ENCODE measurements at regions not wholly inside any gene's neighbourhood (a gene's known extent, or its start where the extent isn't known, plus 50 kb on each side); places are given as distances from the start of the nearest gene placed in this dataset.

DNA sequence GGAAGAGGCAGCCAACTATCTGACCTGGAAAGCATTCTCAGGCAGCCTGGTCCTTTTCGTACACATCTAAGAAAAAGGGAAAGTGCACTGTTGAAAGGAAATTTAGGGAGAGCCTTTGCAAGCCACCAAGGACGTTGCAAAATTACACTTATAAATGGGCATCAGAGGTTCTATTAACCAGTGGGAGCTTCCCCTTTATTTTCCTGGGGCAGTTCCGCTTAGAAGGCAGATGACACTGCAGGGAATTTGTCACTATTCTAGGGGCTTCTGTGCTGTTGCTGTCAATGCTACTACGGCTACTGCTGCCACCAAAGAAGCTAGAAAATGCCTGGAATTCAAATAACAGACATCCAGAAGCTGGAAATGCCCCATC is 79.6 kb upstream of the AUTS2 start:
- no peak for DNase-seq (ENCODE audit: low read depth, low spot score)
- Mint-ChIP-seq H3K36me3 (ENCODE audit: low read depth) (no peaks in the 10 kb centered on the region), H3K4me3 (no peak overlapping the region), H3K4me1 (peaks cover 19% of the 10 kb centered on the region), H3K27me3 (ENCODE audit: low read depth) (peaks cover 85% of the 10 kb centered on the region), H3K27ac (ENCODE audit: unreplicated experiment) (peak overlapping the region; percentile 3), H3K9me3 (no peaks in the 10 kb centered on the region)
- TF ChIP-seq, protein P1, sequence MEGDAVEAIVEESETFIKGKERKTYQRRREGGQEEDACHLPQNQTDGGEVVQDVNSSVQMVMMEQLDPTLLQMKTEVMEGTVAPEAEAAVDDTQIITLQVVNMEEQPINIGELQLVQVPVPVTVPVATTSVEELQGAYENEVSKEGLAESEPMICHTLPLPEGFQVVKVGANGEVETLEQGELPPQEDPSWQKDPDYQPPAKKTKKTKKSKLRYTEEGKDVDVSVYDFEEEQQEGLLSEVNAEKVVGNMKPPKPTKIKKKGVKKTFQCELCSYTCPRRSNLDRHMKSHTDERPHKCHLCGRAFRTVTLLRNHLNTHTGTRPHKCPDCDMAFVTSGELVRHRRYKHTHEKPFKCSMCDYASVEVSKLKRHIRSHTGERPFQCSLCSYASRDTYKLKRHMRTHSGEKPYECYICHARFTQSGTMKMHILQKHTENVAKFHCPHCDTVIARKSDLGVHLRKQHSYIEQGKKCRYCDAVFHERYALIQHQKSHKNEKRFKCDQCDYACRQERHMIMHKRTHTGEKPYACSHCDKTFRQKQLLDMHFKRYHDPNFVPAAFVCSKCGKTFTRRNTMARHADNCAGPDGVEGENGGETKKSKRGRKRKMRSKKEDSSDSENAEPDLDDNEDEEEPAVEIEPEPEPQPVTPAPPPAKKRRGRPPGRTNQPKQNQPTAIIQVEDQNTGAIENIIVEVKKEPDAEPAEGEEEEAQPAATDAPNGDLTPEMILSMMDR (conservative IDR thresholded peaks at IDR 0.05), result no peak

DNA sequence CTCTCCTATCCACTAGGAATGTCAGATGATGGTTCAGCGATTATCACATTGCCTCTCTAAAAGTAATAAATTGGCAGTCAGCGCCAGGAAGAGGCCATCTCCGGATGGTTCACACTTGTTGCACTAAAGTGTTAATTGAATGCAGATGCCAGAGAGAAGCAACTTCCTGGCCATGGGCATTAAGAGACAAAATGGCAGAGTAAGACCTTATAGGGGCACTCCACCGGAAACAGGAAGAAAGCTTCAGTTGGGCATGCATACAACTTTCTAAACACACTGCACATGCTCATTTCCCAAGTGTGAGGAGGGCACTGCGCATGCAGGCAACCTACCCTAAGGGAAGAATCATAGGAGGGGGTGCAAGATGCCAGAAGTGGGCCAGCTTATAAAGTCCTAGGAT is 71.7 kb upstream of the AUTS2 start:
- H3K4me3 Mint-ChIP-seq, result no peak overlapping the region
- TF ChIP-seq, protein P1 (conservative IDR thresholded peaks at IDR 0.05), result no peak
- no peaks in the 10 kb centered on the region for H3K36me3 Mint-ChIP-seq (ENCODE audit: low read depth)
- no peak overlapping the region for H3K27ac Mint-ChIP-seq (ENCODE audit: unreplicated experiment)
- no peaks in the 10 kb centered on the region for H3K4me1 Mint-ChIP-seq
- H3K9me3 Mint-ChIP-seq, result no peaks in the 10 kb centered on the region
- peaks cover 25% of the 10 kb centered on the region for H3K27me3 Mint-ChIP-seq (ENCODE audit: low read depth)
- DNase-seq (ENCODE audit: low read depth, low spot score), result no peak

DNA sequence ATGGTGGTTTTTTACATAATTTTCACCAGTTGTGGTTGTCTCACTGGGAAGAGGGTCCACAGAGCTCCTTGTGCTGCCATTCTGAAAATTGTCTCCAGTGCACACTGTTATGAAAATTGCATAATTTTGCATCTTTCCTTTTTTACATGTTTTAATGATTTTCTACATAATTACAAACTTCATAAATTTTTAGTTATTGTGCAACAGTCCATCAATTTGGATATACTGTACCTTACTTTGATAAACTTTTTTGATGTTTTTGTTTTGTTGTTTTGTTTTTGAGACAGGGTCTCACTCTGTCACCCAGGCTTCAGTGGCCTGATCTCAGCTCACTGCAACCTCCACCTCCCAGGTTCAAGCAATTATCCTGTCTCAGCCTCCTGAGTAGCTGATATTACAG is 70.6 kb upstream of the AUTS2 start:
- H3K27me3 Mint-ChIP-seq (ENCODE audit: low read depth), result peaks cover 17% of the 10 kb centered on the region
- H3K9me3 Mint-ChIP-seq, result no peaks in the 10 kb centered on the region
- TF ChIP-seq, protein P1 (conservative IDR thresholded peaks at IDR 0.05), result no peak
- H3K4me1 Mint-ChIP-seq, result no peaks in the 10 kb centered on the region
- no peak overlapping the region for H3K27ac Mint-ChIP-seq (ENCODE audit: unreplicated experiment)
- H3K36me3 Mint-ChIP-seq (ENCODE audit: low read depth), result no peaks in the 10 kb centered on the region
- no peak for DNase-seq (ENCODE audit: low read depth, low spot score)
- H3K4me3 Mint-ChIP-seq, result no peak overlapping the region

DNA sequence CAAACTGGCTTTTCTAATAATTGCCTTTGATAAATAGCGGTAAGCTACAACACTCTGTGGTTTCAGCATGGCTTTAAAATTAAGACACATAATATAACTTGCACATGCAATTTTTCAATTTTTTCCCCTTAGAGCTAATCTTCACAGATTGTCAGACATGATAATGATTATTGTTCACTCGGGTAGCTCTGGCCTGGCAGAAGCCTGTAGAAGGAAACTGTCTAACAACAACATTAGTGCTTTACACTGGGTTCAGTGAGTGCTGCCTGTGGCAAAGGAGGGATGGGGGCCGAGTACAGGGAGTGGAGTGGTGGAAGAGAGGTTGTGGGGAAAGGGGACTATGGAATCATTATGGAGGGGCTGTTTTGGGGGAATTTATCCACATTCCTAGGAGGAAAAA is 67.2 kb upstream of the AUTS2 start:
- TF ChIP-seq, protein P1 (conservative IDR thresholded peaks at IDR 0.05), result no peak
- Mint-ChIP-seq H3K36me3 (ENCODE audit: low read depth) (no peaks in the 10 kb centered on the region), H3K4me1 (no peaks in the 10 kb centered on the region), H3K9me3 (no peaks in the 10 kb centered on the region), H3K27ac (ENCODE audit: unreplicated experiment) (peak overlapping the region; percentile 37), H3K4me3 (no peak overlapping the region), H3K27me3 (ENCODE audit: low read depth) (peaks cover 26% of the 10 kb centered on the region)
- no peak for DNase-seq (ENCODE audit: low read depth, low spot score)

DNA sequence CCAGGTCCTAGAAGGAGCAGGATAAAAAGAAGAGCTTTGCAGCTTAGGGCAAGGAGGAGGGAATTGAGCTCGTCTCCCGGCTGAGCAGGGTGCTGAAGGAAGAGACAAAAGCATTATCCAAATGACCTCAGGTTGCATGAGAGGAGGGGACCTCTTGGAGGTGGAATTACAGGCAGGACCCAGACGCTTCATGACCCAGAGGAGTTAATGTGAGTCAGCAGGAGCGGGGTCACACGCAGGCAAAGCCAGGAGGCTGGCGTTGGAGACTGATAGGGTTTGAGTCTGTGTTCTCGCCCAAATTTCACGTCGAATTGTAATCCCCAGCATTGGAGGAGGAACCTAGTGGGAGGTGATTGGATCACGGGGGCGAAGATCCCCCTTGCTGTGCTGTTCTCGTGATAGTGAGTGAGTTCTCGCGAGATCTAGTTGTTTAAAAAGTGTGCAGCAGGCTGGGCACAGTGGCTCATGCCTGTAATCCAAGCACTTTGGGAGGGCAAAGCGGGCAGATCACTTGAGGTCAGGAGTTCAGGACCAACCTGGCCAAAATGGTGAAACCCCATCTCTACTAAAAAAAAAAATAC is 63.7 kb upstream of the AUTS2 start:
- no peak overlapping the region for H3K27ac Mint-ChIP-seq (ENCODE audit: unreplicated experiment)
- no peaks in the 10 kb centered on the region for H3K9me3 Mint-ChIP-seq
- H3K27me3 Mint-ChIP-seq (ENCODE audit: low read depth), result peaks cover 28% of the 10 kb centered on the region
- no peaks in the 10 kb centered on the region for H3K4me1 Mint-ChIP-seq
- TF ChIP-seq, protein P1 (conservative IDR thresholded peaks at IDR 0.05), result no peak
- H3K36me3 Mint-ChIP-seq (ENCODE audit: low read depth), result no peaks in the 10 kb centered on the region
- DNase-seq (ENCODE audit: low read depth, low spot score), result no peak
- no peak overlapping the region for H3K4me3 Mint-ChIP-seq

DNA sequence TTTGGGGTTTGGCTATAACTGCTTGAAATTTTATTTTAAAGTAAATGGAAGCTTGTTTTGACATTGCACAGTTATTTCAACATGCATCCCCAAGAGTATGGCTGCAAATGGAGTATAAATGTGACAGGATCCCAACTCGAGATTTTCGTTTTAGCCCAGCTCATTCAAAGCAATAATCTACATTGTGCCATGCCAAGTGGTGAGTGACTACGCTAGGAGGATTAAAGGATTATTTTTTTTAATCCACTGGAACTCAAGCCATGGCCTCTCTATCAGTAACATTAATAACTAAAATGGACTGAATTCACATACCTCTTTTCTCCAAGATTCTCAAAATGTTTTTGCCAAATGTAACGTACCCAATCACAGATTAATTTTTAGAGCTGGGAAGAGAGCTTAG is 60.6 kb upstream of the AUTS2 start:
- H3K4me1 Mint-ChIP-seq, result no peaks in the 10 kb centered on the region
- no peaks in the 10 kb centered on the region for H3K9me3 Mint-ChIP-seq
- H3K36me3 Mint-ChIP-seq (ENCODE audit: low read depth), result no peaks in the 10 kb centered on the region
- peaks cover 28% of the 10 kb centered on the region for H3K27me3 Mint-ChIP-seq (ENCODE audit: low read depth)
- H3K27ac Mint-ChIP-seq (ENCODE audit: unreplicated experiment), result no peak overlapping the region
- TF ChIP-seq, protein P1 (conservative IDR thresholded peaks at IDR 0.05), result no peak
- no peak for DNase-seq (ENCODE audit: low read depth, low spot score)
- H3K4me3 Mint-ChIP-seq, result no peak overlapping the region
